ACC112 (cell line): ENCODE measurements at regions not wholly inside any gene's neighbourhood (a gene's known extent, or its start where the extent isn't known, plus 50 kb on each side); places are given as distances from the start of the nearest gene placed in this dataset.
"Not testable (repeated sequence)": the region's sequence is repeated elsewhere in the genome, so short reads cannot be mapped to it uniquely, and the experiment has no call there.

ENCODE experiments used
- H2AFZ ChIP-seq: fragments of 200-600 bp; sonication (generic); one replicate; pipeline ENCODE4 v1.6.0; 2017; ENCODE audit warnings: antibody characterized with exemption, low read length; ENCODE audit not compliant: unreplicated experiment
- H3K27ac ChIP-seq: fragments of 200-600 bp; sonication (generic); 2 replicates; pipeline ENCODE4 v1.5.1; 2014; ENCODE audit warnings: low read depth, mild to moderate bottlenecking, antibody characterized with exemption, low read length, moderate library complexity
- H3K27me3 ChIP-seq: fragments of 200-600 bp; sonication (generic); 2 replicates; pipeline ENCODE4 v1.6.1; 2014; ENCODE audit warnings: mild to moderate bottlenecking, antibody characterized with exemption, low read length, moderate library complexity, mixed read lengths; ENCODE audit not compliant: insufficient read depth
- H3K36me3 ChIP-seq: fragments of 200-600 bp; sonication (generic); 2 replicates; pipeline ENCODE4 v1.6.1; 2016; ENCODE audit warnings: mild to moderate bottlenecking, antibody characterized with exemption, low read length, moderate library complexity, mixed read lengths; ENCODE audit not compliant: insufficient read depth
- H3K4me1 ChIP-seq: fragments of 200-600 bp; sonication (generic); one replicate; pipeline ENCODE4 v1.6.1; 2016; ENCODE audit warnings: low read length, mixed read lengths; ENCODE audit not compliant: insufficient read depth, unreplicated experiment, control insufficient read depth
- H3K4me3 ChIP-seq: fragments of 200-600 bp; sonication (generic); 2 replicates; pipeline ENCODE4 v1.5.1; 2014; ENCODE audit warnings: mild to moderate bottlenecking, low read depth, low read length
- H3K79me2 ChIP-seq: fragments of 200-600 bp; sonication (generic); one replicate; pipeline ENCODE4 v1.6.0; 2016; ENCODE audit warnings: low read length; ENCODE audit not compliant: control insufficient read depth, unreplicated experiment, insufficient read depth

DNA sequence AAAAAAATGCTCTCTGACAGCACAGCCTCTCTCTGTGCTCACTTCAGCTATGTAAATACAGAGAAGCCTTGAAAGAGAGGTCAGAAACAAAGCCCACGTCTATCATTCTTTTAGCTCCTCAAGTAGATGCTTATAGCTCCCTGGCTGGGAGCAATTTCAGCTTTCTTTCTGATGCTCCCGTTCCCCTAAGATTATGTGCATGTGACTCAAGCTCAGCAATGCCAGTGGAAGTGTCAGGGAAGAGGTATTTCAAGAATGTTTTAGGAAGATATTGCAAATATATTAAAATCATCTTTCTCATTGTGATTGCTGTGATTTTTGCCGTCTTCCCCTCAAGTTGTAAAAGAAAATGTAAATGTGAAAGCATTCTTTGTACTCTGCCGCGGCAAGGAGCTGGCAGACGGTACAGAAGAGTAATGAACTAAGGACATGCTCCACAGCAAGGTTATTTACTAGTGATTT is 1353.7 kb upstream of the ACO1 start:
- no peaks in the 10 kb centered on the region for H3K79me2 ChIP-seq
- H3K27ac ChIP-seq: no peak overlapping the region
- no peaks in the 10 kb centered on the region for H3K36me3 ChIP-seq
- peak overlapping the region; percentile 47 for H2AFZ ChIP-seq
- H3K4me1 ChIP-seq: no peaks in the 10 kb centered on the region
- no peak overlapping the region for H3K4me3 ChIP-seq
- no peaks in the 10 kb centered on the region for H3K27me3 ChIP-seq

DNA sequence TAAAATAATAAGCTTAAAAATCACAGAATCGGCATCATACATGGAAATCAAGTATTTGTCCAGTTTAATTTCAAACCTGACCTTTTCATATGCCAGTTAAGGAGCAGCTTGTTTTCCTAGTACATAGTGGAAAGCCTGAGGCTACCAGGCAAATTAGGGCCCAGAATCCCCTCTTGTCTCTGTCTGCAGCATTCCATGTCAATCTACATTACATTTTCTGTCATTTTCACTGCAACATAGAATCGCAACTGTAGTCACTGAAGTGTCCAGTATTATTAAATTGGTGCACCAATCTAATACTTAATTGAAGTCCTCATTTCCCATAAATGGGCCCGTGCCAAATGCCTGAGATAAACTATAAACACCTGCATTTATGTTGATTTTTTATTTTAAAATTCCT is 1352.2 kb upstream of the ACO1 start:
- H2AFZ ChIP-seq: no peak overlapping the region
- no peak overlapping the region for H3K4me3 ChIP-seq
- no peaks in the 10 kb centered on the region for H3K36me3 ChIP-seq
- H3K4me1 ChIP-seq: no peaks in the 10 kb centered on the region
- no peak overlapping the region for H3K27ac ChIP-seq
- H3K79me2 ChIP-seq: no peaks in the 10 kb centered on the region
- no peaks in the 10 kb centered on the region for H3K27me3 ChIP-seq

DNA sequence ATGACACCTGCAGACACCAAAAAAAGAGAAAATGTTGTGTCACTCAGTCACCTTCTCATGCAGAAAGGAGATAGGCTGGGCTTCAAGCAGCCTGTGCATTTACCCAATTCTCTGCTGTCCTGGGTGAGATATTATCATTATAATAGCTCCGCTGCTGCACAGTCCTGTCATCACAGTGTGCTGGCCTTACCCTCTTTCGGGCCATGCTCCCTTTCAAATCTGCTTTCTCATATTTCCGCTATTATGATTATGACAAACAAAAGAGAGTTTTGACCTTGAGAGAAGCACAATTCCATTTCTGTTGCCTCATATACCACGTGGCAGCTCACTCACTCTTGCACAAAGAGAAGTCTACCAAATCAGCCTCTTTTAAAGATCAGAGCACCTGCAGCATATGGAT is 1350.1 kb upstream of the ACO1 start:
- H3K36me3 ChIP-seq: no peaks in the 10 kb centered on the region
- H3K4me3 ChIP-seq: no peak overlapping the region
- no peak overlapping the region for H2AFZ ChIP-seq
- H3K4me1 ChIP-seq: no peaks in the 10 kb centered on the region
- H3K27me3 ChIP-seq: no peaks in the 10 kb centered on the region
- H3K27ac ChIP-seq: no peak overlapping the region
- no peaks in the 10 kb centered on the region for H3K79me2 ChIP-seq

DNA sequence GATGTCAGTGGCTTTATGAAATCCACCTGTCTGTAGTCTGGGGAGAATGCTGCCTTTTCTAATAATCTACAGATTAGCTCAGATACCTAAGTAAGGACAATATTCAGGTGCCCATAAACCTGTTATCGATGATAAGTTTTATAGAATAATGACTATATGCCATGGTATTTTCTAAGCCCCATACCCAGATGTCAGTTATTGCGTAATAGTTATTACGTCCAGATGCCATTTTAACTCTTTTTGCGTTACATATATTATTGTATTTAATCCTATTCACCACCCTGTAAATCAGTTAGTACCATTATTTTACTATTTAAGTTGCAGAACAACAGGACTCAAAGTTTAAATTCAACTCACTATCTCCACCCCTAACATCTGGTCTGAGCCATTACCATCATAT is 1343.9 kb upstream of the ACO1 start:
- no peaks in the 10 kb centered on the region for H3K79me2 ChIP-seq
- H3K27me3 ChIP-seq: no peaks in the 10 kb centered on the region
- H3K36me3 ChIP-seq: no peaks in the 10 kb centered on the region
- no peak overlapping the region for H3K27ac ChIP-seq
- H2AFZ ChIP-seq: no peak overlapping the region
- H3K4me1 ChIP-seq: no peaks in the 10 kb centered on the region
- H3K4me3 ChIP-seq: no peak overlapping the region

DNA sequence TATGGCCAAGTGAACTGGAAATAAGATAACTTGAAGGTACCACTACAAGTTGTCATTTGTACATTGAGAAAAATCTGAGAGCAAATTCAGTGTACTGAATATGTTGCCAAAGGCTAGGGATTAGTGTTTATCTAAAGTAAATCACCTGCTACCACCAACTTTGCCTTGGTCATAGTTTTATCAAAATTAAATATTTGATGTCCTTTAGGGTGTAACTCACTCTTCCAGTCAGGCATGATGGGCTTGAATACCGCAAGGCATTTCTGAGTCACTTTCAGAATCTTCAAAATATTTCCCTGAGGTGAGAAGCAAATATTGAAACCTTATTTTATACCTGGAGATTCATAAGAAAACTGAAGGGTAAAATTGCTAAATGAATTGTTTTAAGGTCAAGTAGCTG is 1338.6 kb upstream of the ACO1 start:
- H3K27me3 ChIP-seq: no peaks in the 10 kb centered on the region
- no peak overlapping the region for H2AFZ ChIP-seq
- H3K79me2 ChIP-seq: no peaks in the 10 kb centered on the region
- no peak overlapping the region for H3K4me3 ChIP-seq
- no peaks in the 10 kb centered on the region for H3K4me1 ChIP-seq
- H3K36me3 ChIP-seq: no peaks in the 10 kb centered on the region
- no peak overlapping the region for H3K27ac ChIP-seq

DNA sequence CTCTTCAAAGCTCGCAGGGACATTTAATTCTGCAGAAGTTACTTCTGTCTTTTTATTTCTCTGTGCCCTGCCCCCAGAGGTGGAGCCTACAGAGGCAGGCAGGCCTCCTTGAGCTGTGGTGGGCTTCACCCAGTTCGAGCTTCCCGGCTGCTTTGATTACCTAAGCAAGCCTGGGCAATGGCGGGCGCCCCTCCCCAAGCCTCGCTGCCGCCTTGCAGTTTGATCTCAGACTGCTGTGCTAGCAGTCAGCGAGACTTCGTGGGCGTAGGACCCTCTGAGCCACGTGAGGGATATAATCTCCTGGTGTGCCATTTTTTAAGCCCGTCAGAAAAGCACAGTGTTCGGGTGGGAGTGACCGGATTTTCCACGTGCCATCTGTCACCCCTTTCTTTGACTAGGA is 1322.9 kb upstream of the ACO1 start:
- H3K4me1 ChIP-seq, H3K27ac ChIP-seq, H3K36me3 ChIP-seq, H2AFZ ChIP-seq, H3K27me3 ChIP-seq, H3K79me2 ChIP-seq, H3K4me3 ChIP-seq: not testable (repeated sequence)

DNA sequence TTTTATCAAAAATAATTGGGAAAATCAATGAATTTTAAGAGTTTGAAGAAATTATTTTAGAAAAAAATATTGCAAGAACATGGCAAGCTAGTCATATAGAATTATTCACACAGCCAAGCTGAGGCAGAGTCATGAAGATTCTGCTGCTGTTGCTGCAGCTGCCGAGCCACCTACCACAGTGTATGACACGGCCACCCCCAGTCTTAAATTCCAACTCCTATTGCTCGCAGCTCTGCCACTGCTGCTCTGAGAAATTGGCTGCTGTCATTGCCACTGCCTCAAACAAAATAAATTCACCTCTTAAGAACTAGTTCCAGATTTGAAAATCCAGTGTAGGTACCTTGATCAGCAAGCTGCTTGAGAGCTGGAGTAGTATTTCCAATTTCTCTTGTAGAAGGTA is 1318.8 kb upstream of the ACO1 start:
- Histone ChIP-seq H3K27ac (no peak overlapping the region), H3K79me2 (no peaks in the 10 kb centered on the region), H3K36me3 (no peaks in the 10 kb centered on the region)

DNA sequence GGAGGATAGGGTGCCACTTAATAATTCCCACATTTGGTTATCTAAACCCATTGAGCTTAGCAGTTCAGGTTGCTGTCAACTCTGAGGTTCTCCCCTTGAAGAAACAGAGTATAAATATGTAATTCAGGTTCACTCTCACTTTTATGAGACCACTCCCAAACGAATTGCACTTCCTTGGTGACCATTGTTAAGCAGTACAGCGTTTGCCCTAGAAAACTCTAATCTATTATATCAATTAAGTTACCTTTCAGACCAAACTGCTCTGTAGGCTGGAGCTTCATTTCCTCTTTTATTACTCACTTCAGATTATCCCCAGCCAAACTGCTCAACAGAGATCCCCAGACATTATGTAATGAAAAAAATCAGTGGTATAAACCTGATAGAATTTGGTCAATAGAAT is 1317.0 kb upstream of the ACO1 start:
- Histone ChIP-seq H3K27me3 (no peaks in the 10 kb centered on the region), H2AFZ (no peak overlapping the region), H3K27ac (no peak overlapping the region), H3K79me2 (no peaks in the 10 kb centered on the region), H3K36me3 (no peaks in the 10 kb centered on the region), H3K4me1 (no peaks in the 10 kb centered on the region), H3K4me3 (no peak overlapping the region)

More for the DNA sequence above, 1318.8 kb upstream of the ACO1 start:
- H3K4me3 ChIP-seq: no peak overlapping the region
- no peaks in the 10 kb centered on the region for H3K27me3 ChIP-seq
- H3K4me1 ChIP-seq: no peaks in the 10 kb centered on the region
- H2AFZ ChIP-seq: no peak overlapping the region

DNA sequence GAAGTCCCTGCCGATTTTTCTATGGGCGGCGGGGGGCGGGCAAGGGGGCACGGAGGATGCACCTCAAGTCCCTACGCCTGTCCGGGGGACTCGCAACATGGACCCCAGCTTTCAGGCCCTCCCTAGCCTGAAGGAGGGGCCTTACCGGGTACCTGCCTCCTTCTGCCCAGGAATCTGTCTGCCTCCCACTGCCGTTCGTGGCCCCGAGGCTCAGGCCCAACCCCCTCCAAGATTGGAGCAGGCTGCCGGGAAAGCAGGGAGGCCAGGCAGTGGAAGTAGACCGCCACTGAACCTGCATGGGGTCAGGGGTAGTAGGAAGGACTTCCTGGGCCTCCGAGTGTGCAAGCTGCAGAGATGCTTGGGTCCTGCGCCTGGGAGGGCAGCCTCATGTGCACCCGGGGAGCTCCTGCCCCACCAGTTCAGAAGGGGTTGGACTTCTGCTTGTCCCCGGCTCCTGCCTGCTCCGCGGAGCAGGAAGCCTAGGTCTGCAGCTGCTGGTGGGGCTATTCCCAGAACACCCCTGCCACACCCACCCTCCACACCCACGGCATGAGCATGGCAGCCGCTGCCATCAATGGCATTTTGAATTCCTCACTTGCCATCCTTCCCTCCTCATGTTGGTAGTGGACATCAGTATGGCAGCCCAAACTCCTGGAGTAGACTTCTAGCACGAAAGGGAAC is 1312.7 kb upstream of the ACO1 start:
- no peaks in the 10 kb centered on the region for H3K36me3 ChIP-seq
- no peaks in the 10 kb centered on the region for H3K27me3 ChIP-seq
- no peaks in the 10 kb centered on the region for H3K79me2 ChIP-seq

DNA sequence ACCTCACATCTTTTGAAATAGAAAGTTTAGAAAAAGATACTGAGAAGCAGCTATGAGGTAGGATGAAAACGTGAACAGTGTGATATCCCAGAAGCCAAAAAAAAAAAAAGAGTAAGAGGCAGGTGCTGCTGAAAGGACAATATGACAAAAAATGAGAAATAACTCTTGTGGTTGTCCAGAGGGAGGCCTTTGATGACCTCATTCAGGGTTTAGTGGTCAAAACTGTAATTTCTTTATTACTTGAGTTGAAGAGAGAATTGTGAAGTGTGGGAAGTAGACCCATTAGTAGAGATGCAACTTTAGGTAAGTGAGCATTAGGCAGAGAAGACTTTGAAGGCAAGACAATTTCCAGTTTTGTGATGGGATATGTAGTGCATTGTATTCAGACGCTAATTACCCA is 1306.3 kb upstream of the ACO1 start:
- Histone ChIP-seq H3K27ac (no peak overlapping the region), H3K79me2 (no peaks in the 10 kb centered on the region), H3K27me3 (no peaks in the 10 kb centered on the region), H3K4me3 (no peak overlapping the region), H3K36me3 (no peaks in the 10 kb centered on the region), H3K4me1 (no peaks in the 10 kb centered on the region), H2AFZ (no peak overlapping the region)

More for the DNA sequence above, 1312.7 kb upstream of the ACO1 start:
- Histone ChIP-seq H3K4me3 (no peak overlapping the region), H3K27ac (no peak overlapping the region), H3K4me1 (no peaks in the 10 kb centered on the region), H2AFZ (no peak overlapping the region)

DNA sequence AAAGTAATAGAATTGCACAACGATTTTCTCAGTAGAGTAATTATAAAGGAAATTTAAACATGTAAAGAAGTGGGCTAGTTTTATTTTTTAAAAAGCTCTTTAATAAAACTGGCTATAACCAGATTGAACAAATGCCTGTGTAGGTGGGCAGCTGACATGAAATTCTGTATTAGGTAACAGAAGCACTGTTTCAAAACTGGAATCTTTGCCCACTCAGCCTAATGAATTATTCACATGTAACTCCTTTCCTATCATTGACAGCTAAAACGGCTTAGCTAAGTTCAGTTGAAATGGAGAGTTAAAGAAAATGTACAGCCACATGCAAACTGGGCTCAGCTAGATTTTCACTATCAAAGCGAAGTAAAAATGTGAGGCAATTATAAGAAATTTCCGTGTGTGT is 1300.1 kb upstream of the ACO1 start:
- no peaks in the 10 kb centered on the region for H3K4me1 ChIP-seq
- H3K4me3 ChIP-seq: no peak overlapping the region
- H3K79me2 ChIP-seq: no peaks in the 10 kb centered on the region
- no peak overlapping the region for H3K27ac ChIP-seq
- no peaks in the 10 kb centered on the region for H3K27me3 ChIP-seq
- H2AFZ ChIP-seq: no peak overlapping the region
- no peaks in the 10 kb centered on the region for H3K36me3 ChIP-seq
